HepG2 (cell line): ENCODE measurements at regions not wholly inside any gene's neighbourhood (a gene's known extent, or its start where the extent isn't known, plus 50 kb on each side); places are given as distances from the start of the nearest gene placed in this dataset.

Experiments used
- ATAC-seq: fragments of 200-7000 bp; cut with Tn5 transposase; 3 replicates; pipeline ENCODE4 v1.9.1; 2020; ENCODE audit warnings: mild to moderate bottlenecking, moderate library complexity
- BruUV-seq: library from RNA; stranded (reverse); fragments of 400-500 nt; replicated peaks from 2 replicates; lab custom pipeline; 2021; lab: Mats Ljungman, UMichigan
- CTCF ChIA-PET: fragments of 300-600 bp; formaldehyde crosslinking; extraction: SDS; loops from one replicate; lab custom pipeline; 2021; ENCODE audit warnings: low total read pairs, inconsistent platforms, low intra/inter-chr PET ratio; lab: Yijun Ruan, JAX
- POLR2A ChIA-PET: fragments of 350-600 bp; sonication (Branson Sonifier 250); formaldehyde crosslinking; loops from one replicate; lab custom pipeline; 2020; ENCODE audit warnings: antibody characterized with exemption, inconsistent platforms; lab: Yijun Ruan, JAX
- DNase-seq: peaks from one replicate; pipeline ENCODE4 v3.0.0-alpha.2; 2015; ENCODE audit warnings: low spot score
- FAIRE-seq: peaks from 3 replicates; lab custom pipeline; 2011; peaks lifted over from hg19 to GRCh38; lab: Jason Lieb, UNC
- H2AFZ ChIP-seq: one replicate; pipeline ENCODE4 v1.6.1; 2011; ENCODE audit warnings: low read length, inconsistent platforms
- H3K27ac ChIP-seq: fragments of 300-600 bp; 3 replicates; pipeline ENCODE4 v1.8.0; 2011; ENCODE audit warnings: mixed run types, mild to moderate bottlenecking, mixed read lengths, low read length, inconsistent platforms; ENCODE audit not compliant: insufficient read depth; ENCODE audit errors: extremely low read length
- H3K27me3 ChIP-seq, 2 experiments: fragments of 200-600 bp in 1 of 2; 2 replicates in 1 of 2; 3 replicates in 1 of 2; pipeline versions ENCODE4 v1.6.0 to v1.8.0; 2011; ENCODE audit warnings: low read length in 2 of 2, mild to moderate bottlenecking in 2 of 2, moderate library complexity in 2 of 2, inconsistent platforms in 1 of 2; ENCODE audit not compliant: insufficient read depth in 2 of 2, control insufficient read depth in 1 of 2
- H3K36me3 ChIP-seq, 2 experiments: fragments of 200-600 bp in 1 of 2; replicated peaks in 1 of 2; 2 replicates in 1 of 2; 3 replicates in 1 of 2; pipeline versions ENCODE4 v1.5.1 to v1.8.0; 2011; ENCODE audit warnings: low read length in 2 of 2, inconsistent platforms in 1 of 2; ENCODE audit not compliant: insufficient read depth in 2 of 2, control insufficient read depth in 1 of 2
- H3K4me1 ChIP-seq: 2 replicates; pipeline ENCODE4 v1.5.1; 2012; ENCODE audit warnings: low read length, inconsistent platforms; ENCODE audit not compliant: insufficient read depth
- H3K4me2 ChIP-seq: 2 replicates; pipeline ENCODE4 v1.6.0; 2011; ENCODE audit warnings: low read depth, low read length, inconsistent platforms
- H3K4me3 ChIP-seq, 3 experiments: fragments of 200-600 bp in 1 of 3; sonication (generic), shearing (Covaris generic) in 1 of 3; replicated peaks in 1 of 3; 2 replicates each; pipeline ENCODE4 v1.5.1; 2011 to 2016; ENCODE audit warnings: low read length in 3 of 3, inconsistent platforms in 2 of 3, low read depth in 2 of 3, mild to moderate bottlenecking in 2 of 3, control low read depth in 1 of 3, mixed read lengths in 1 of 3; ENCODE audit not compliant: insufficient read depth in 1 of 3
- H3K79me2 ChIP-seq: one replicate; pipeline ENCODE4 v1.6.1; 2011; ENCODE audit warnings: low read length, inconsistent platforms; ENCODE audit not compliant: insufficient read depth
- H3K9ac ChIP-seq: 2 replicates; pipeline ENCODE4 v1.6.0; 2011; ENCODE audit warnings: mild to moderate bottlenecking, low read depth, low read length, inconsistent platforms; ENCODE audit not compliant: insufficient read depth
- H3K9me3 ChIP-seq: 2 replicates; pipeline ENCODE4 v1.5.1; 2012; ENCODE audit warnings: mild to moderate bottlenecking, low read length
- H4K20me1 ChIP-seq: 2 replicates; pipeline ENCODE4 v1.6.0; 2011; ENCODE audit warnings: inconsistent platforms, mild to moderate bottlenecking, low read length, moderate library complexity; ENCODE audit not compliant: insufficient read depth
- ELF3 ChIP-seq: IDR thresholded peaks from 2 replicates; pipeline ENCODE4 v1.6.1; 2016; ENCODE audit warnings: missing genetic modification reagents, missing compliant biosample characterization
- MAZ ChIP-seq, 2 experiments: sonication (generic) in 1 of 2; formaldehyde crosslinking in 1 of 2; IDR thresholded peaks; 2 replicates each; pipeline versions ENCODE4 v1.5.0 to v1.6.1; 2012 to 2020; ENCODE audit warnings: low read depth in 2 of 2, mild to moderate bottlenecking in 2 of 2, borderline replicate concordance in 1 of 2, improper control_type of control experiment in 1 of 2, low read length in 1 of 2, missing genetic modification reagents in 1 of 2, moderate library complexity in 1 of 2
- PCBP2 ChIP-seq: fragments of 200-400 bp; formaldehyde crosslinking; optimal IDR thresholded peaks from 2 replicates; pipeline ENCODE3; 2018; ENCODE audit warnings: low read length, low read depth; ENCODE audit not compliant: poor library complexity, severe bottlenecking
- TBP ChIP-seq: sonication (generic); formaldehyde crosslinking; IDR thresholded peaks from 2 replicates; pipeline ENCODE4 v1.5.0; 2020; ENCODE audit warnings: missing genetic modification reagents
- U2AF2 ChIP-seq: fragments of 200-400 bp; formaldehyde crosslinking; IDR thresholded peaks from 2 replicates; pipeline ENCODE4 v1.6.1; 2017; ENCODE audit warnings: low read depth, mild to moderate bottlenecking, low read length
- ZBTB7A ChIP-seq: sonication (generic); formaldehyde crosslinking; IDR thresholded peaks from 2 replicates; pipeline ENCODE4 v1.8.0; 2022; ENCODE audit warnings: mild to moderate bottlenecking, missing genetic modification reagents
- ZNF230 ChIP-seq: sonication (generic); formaldehyde crosslinking; IDR thresholded peaks from 2 replicates; pipeline ENCODE4 v1.4.0; 2020; ENCODE audit warnings: mild to moderate bottlenecking, missing genetic modification reagents
- ZNF431 ChIP-seq: sonication (generic); formaldehyde crosslinking; IDR thresholded peaks from 2 replicates; pipeline ENCODE4 v1.9.0; 2022; ENCODE audit warnings: missing genetic modification reagents, low read depth, mild to moderate bottlenecking, borderline replicate concordance
- ZNF446 ChIP-seq: sonication (generic); formaldehyde crosslinking; IDR thresholded peaks from 2 replicates; pipeline ENCODE4 v1.5.0; 2020; ENCODE audit warnings: mild to moderate bottlenecking, missing genetic modification reagents
- ZNF549 ChIP-seq: sonication (generic); formaldehyde crosslinking; IDR thresholded peaks from 2 replicates; pipeline ENCODE4 v1.5.0; 2020; ENCODE audit warnings: missing genetic modification reagents
- ZNF558 ChIP-seq: sonication (generic); formaldehyde crosslinking; IDR thresholded peaks from 2 replicates; pipeline ENCODE4 v1.9.0; 2022; ENCODE audit warnings: mild to moderate bottlenecking, missing genetic modification reagents, borderline replicate concordance
- ZNF878 ChIP-seq: sonication (generic); formaldehyde crosslinking; IDR thresholded peaks from 2 replicates; pipeline ENCODE4 v1.8.1; 2023; ENCODE audit warnings: mild to moderate bottlenecking, missing genetic modification reagents, moderate library complexity
- WGBS: methylation state at CpG from one replicate; pipeline ENCODE4 v1.1.6; 2017; ENCODE audit warnings: low lambda C conversion rate; 5-methylcytosine and 5-hydroxymethylcytosine counted together
- in situ Hi-C: cut with HindIII; loops from 2 replicates; pipeline ENCODE4 v1.10.0; 2017; ENCODE audit warnings: low pct_unique_long_range_greater_than_20kb; ENCODE audit not compliant: extremely low pct_ligation_motif_present
- intact Hi-C: fragments of 100-400 bp; cut with micrococcal nuclease; formaldehyde crosslinking; loops from one replicate; pipeline ENCODE4 v1.10.0; 2022; ENCODE audit not compliant: unreplicated experiment
- TF ChIP-seq, protein P1 (sequence below): sonication (generic); formaldehyde crosslinking; IDR thresholded peaks from 2 replicates; pipeline ENCODE4 v1.4.0; 2020; ENCODE audit warnings: mild to moderate bottlenecking, missing genetic modification reagents

DNA sequence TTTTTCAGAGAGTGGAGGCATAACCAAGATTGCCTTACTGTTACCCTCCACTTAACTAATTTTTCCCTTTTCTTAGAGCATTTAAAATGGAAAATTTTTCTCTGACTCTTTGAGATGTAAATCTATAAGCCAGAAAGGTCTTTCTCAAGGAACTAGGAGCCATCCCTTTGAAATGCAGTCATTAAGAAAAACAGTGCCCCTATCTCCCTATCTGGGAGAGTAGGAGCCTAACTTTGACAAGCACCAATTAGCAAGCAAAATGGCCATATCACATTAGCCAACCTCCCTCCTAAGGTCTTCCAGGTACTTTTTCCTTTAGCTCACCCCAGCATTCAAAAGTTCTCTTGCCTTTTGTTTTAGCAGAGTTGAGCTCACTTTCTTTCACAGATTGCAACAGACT is 570.5 kb downstream of the EPHA7 start (continued):
- TF ChIP-seq MAZ (IDR thresholded peaks at IDR 0.05; ENCODE audit: borderline replicate concordance, low read depth, low read length) (no peak), MAZ (CRISPR knock-in tag; IDR thresholded peaks at IDR 0.05; ENCODE audit: low read depth) (no peak), TBP (CRISPR knock-in tag) (no peak)

DNA sequence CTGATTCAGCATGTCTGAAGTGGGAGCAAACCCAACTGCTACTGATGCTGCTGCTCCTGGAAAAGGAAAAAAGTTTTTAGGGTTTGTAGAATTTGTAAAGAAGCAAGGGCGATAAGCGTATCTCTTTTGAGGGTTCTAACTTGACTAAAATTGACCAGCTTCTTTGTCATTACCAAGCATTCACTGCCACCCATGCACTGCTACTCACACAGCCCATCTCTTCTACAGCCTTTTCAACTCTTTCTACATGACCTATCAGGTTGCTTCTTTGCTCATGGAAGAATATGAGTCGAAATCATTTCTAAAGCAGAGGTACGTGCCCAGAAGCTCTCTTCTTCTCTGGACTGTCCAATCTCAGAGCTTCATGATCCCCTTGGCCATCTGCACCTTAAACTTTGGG is 570.9 kb downstream of the EPHA7 start:
- Histone ChIP-seq H3K27me3 (no peaks in the 10 kb centered on the region), H3K4me1 (no peaks in the 10 kb centered on the region), H3K9ac (no peak overlapping the region), H2AFZ (no peak overlapping the region), H3K36me3 (no peaks in the 10 kb centered on the region), H3K4me3 (no peak overlapping the region), H3K79me2 (no peaks in the 10 kb centered on the region), H4K20me1 (no peaks in the 10 kb centered on the region), H3K27ac (no peak overlapping the region), H3K9me3 (no peaks in the 10 kb centered on the region)
- in situ Hi-C loops = no loop called here
- ChIA-PET POLR2A (no interaction called here), CTCF (no interaction called here)
- FAIRE-seq (no peak), DNase-seq (no peak)
- WGBS = 25% methylated on average over 4 of the region's 4 CpGs
- BruUV-seq = no TSS peak
- TF ChIP-seq ELF3 (no peak), ZNF431 (CRISPR knock-in tag) (no peak), U2AF2 (no peak), ZNF558 (no peak), ZNF446 (no peak), ZNF230 (CRISPR knock-in tag) (no peak), ZNF549 (CRISPR knock-in tag) (no peak), ZBTB7A (CRISPR knock-in tag) (no peak), PCBP2 (no peak), ZNF878 (CRISPR knock-in tag) (no peak)
- TF ChIP-seq, protein P1, sequence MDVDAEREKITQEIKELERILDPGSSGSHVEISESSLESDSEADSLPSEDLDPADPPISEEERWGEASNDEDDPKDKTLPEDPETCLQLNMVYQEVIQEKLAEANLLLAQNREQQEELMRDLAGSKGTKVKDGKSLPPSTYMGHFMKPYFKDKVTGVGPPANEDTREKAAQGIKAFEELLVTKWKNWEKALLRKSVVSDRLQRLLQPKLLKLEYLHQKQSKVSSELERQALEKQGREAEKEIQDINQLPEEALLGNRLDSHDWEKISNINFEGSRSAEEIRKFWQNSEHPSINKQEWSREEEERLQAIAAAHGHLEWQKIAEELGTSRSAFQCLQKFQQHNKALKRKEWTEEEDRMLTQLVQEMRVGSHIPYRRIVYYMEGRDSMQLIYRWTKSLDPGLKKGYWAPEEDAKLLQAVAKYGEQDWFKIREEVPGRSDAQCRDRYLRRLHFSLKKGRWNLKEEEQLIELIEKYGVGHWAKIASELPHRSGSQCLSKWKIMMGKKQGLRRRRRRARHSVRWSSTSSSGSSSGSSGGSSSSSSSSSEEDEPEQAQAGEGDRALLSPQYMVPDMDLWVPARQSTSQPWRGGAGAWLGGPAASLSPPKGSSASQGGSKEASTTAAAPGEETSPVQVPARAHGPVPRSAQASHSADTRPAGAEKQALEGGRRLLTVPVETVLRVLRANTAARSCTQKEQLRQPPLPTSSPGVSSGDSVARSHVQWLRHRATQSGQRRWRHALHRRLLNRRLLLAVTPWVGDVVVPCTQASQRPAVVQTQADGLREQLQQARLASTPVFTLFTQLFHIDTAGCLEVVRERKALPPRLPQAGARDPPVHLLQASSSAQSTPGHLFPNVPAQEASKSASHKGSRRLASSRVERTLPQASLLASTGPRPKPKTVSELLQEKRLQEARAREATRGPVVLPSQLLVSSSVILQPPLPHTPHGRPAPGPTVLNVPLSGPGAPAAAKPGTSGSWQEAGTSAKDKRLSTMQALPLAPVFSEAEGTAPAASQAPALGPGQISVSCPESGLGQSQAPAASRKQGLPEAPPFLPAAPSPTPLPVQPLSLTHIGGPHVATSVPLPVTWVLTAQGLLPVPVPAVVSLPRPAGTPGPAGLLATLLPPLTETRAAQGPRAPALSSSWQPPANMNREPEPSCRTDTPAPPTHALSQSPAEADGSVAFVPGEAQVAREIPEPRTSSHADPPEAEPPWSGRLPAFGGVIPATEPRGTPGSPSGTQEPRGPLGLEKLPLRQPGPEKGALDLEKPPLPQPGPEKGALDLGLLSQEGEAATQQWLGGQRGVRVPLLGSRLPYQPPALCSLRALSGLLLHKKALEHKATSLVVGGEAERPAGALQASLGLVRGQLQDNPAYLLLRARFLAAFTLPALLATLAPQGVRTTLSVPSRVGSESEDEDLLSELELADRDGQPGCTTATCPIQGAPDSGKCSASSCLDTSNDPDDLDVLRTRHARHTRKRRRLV = no peak
- TF ChIP-seq, all 625 proteins: peak for 0
- intact Hi-C loops = no loop called here
- ATAC-seq = no peak
- no peak overlapping the region for H3K4me2 ChIP-seq
